Smooth muscle cell (in vitro differentiated cells): ENCODE measurements at regions not wholly inside any gene's neighbourhood (a gene's known extent, or its start where the extent isn't known, plus 50 kb on each side); places are given as distances from the start of the nearest gene placed in this dataset.

Experiments
- DNase-seq: peaks from one replicate; lab custom pipeline; 2025; ENCODE audit not compliant: unreplicated experiment; lab: John Stamatoyannopoulos, UW
- H2AFZ ChIP-seq: fragments of 200-600 bp; sonication (generic); 2 replicates; pipeline ENCODE4 v1.6.0; 2016; ENCODE audit warnings: antibody characterized with exemption, low read depth, mild to moderate bottlenecking
- H3F3A ChIP-seq: fragments of 200-600 bp; sonication (generic); 2 replicates; pipeline ENCODE4 v1.6.0; 2017; ENCODE audit warnings: antibody characterized with exemption, low read depth
- H3K27ac ChIP-seq: fragments of 200-600 bp; sonication (generic); 2 replicates; pipeline ENCODE4 v1.5.1; 2016; ENCODE audit warnings: low read depth, mild to moderate bottlenecking
- H3K27me3 ChIP-seq: fragments of 200-600 bp; sonication (generic); 2 replicates; pipeline ENCODE4 v1.6.1; 2016; ENCODE audit warnings: low read depth, mild to moderate bottlenecking
- H3K36me3 ChIP-seq: fragments of 200-600 bp; sonication (generic); 2 replicates; pipeline ENCODE4 v1.5.1; 2016; ENCODE audit warnings: low read depth
- H3K4me1 ChIP-seq: fragments of 200-600 bp; sonication (generic); 2 replicates; pipeline ENCODE4 v1.5.1; 2016; ENCODE audit warnings: low read depth
- H3K4me2 ChIP-seq: fragments of 200-600 bp; sonication (generic); 2 replicates; pipeline ENCODE4 v1.6.0; 2016; ENCODE audit warnings: mild to moderate bottlenecking
- H3K4me3 ChIP-seq: fragments of 200-600 bp; sonication (generic); 2 replicates; pipeline ENCODE4 v1.5.1; 2016; ENCODE audit warnings: mild to moderate bottlenecking
- H3K79me2 ChIP-seq: fragments of 200-600 bp; sonication (generic); 2 replicates; pipeline ENCODE4 v1.6.0; 2016; ENCODE audit warnings: low read depth, mild to moderate bottlenecking
- H3K9ac ChIP-seq: fragments of 200-600 bp; sonication (generic); 2 replicates; pipeline ENCODE4 v1.6.0; 2016; ENCODE audit warnings: low read depth
- H3K9me3 ChIP-seq: fragments of 200-600 bp; sonication (generic); replicated peaks from 2 replicates; pipeline ENCODE4 v1.5.1; 2016; ENCODE audit warnings: low read depth
- H4K20me1 ChIP-seq: fragments of 200-600 bp; sonication (generic); 2 replicates; pipeline ENCODE4 v1.6.0; 2016; ENCODE audit warnings: low read depth
- CTCF ChIP-seq: fragments of 200-600 bp; sonication (generic); IDR thresholded peaks from 2 replicates; pipeline ENCODE4 v1.5.1; 2017; ENCODE audit warnings: borderline replicate concordance, mild to moderate bottlenecking, antibody characterized with exemption; ENCODE audit not compliant: insufficient read depth, poor library complexity, severe bottlenecking
- WGBS: methylation state at CpG from one replicate; pipeline ENCODE4 v1.1.7; 2016; ENCODE audit warnings: low lambda C conversion rate; 5-methylcytosine and 5-hydroxymethylcytosine counted together

- H3K4me1 ChIP-seq = peaks cover 9% of the 10 kb centered on the region
- no peaks in the 10 kb centered on the region for H4K20me1 ChIP-seq
- no peak for TF ChIP-seq CTCF
- H3F3A ChIP-seq = peaks cover 4% of the 10 kb centered on the region
- H3K9me3 ChIP-seq = no peaks in the 10 kb centered on the region
- H3K79me2 ChIP-seq = no peaks in the 10 kb centered on the region
- H3K9ac ChIP-seq = no peak overlapping the region
- no peak overlapping the region for H3K4me3 ChIP-seq
- no peak for DNase-seq
- WGBS = 96% methylated on average over 8 of the region's 8 CpGs
- no peak overlapping the region for H3K4me2 ChIP-seq
- H3K27ac ChIP-seq = no peak overlapping the region
- no peak overlapping the region for H2AFZ ChIP-seq
- no peaks in the 10 kb centered on the region for H3K36me3 ChIP-seq
- no peaks in the 10 kb centered on the region for H3K27me3 ChIP-seq
These were observed 69.6 kb upstream of the PTCH1 start for GRCh38 chr9:95586326-95586725.

- WGBS = 89% methylated on average over 11 of the region's 11 CpGs
These were observed 69.1 kb upstream of the PTCH1 start for GRCh38 chr9:95585824-95586223.

GRCh38 chr9:95584176-95584575 is 67.4 kb upstream of the PTCH1 start:
- Histone ChIP-seq H3F3A (peaks cover 15% of the 10 kb centered on the region), H3K27ac (no peak overlapping the region), H2AFZ (peak overlapping the region; percentile 56), H3K27me3 (no peaks in the 10 kb centered on the region), H4K20me1 (no peaks in the 10 kb centered on the region), H3K4me2 (no peak overlapping the region), H3K79me2 (no peaks in the 10 kb centered on the region), H3K9me3 (no peaks in the 10 kb centered on the region), H3K36me3 (no peaks in the 10 kb centered on the region), H3K9ac (no peak overlapping the region), H3K4me1 (peaks cover 18% of the 10 kb centered on the region), H3K4me3 (no peak overlapping the region)
- DNase-seq = no peak
- TF ChIP-seq CTCF = no peak
- WGBS = 49% methylated on average over 10 of the region's 10 CpGs

More at GRCh38 chr9:95585824-95586223, 69.1 kb upstream of the PTCH1 start:
- Histone ChIP-seq H3K27me3 (no peaks in the 10 kb centered on the region), H3K4me2 (no peak overlapping the region), H2AFZ (no peak overlapping the region), H3K4me1 (peaks cover 14% of the 10 kb centered on the region), H3K27ac (no peak overlapping the region), H4K20me1 (no peaks in the 10 kb centered on the region), H3K79me2 (no peaks in the 10 kb centered on the region), H3K9ac (no peak overlapping the region), H3F3A (peaks cover 9% of the 10 kb centered on the region), H3K36me3 (no peaks in the 10 kb centered on the region), H3K9me3 (no peaks in the 10 kb centered on the region), H3K4me3 (no peak overlapping the region)
- no peak for DNase-seq
- no peak for TF ChIP-seq CTCF

- Histone ChIP-seq H3K27me3 (no peaks in the 10 kb centered on the region), H4K20me1 (no peaks in the 10 kb centered on the region), H2AFZ (peak overlapping the region; percentile 40), H3K9ac (no peak overlapping the region), H3F3A (peaks cover 15% of the 10 kb centered on the region), H3K79me2 (no peaks in the 10 kb centered on the region), H3K9me3 (no peaks in the 10 kb centered on the region), H3K27ac (no peak overlapping the region), H3K4me1 (peaks cover 18% of the 10 kb centered on the region), H3K4me3 (no peak overlapping the region), H3K4me2 (peak overlapping the region; percentile 63), H3K36me3 (no peaks in the 10 kb centered on the region)
- WGBS = 32% methylated on average over 5 of the region's 5 CpGs
- TF ChIP-seq CTCF = no peak
- no peak for DNase-seq
These were observed 65.1 kb upstream of the PTCH1 start for GRCh38 chr9:95581900-95582299.
